ENCODE measurements at regions not wholly inside any gene's neighbourhood (a gene's known extent, or its start where the extent isn't known, plus 50 kb on each side); places are given as distances from the start of the nearest gene placed in this dataset.

DNA sequence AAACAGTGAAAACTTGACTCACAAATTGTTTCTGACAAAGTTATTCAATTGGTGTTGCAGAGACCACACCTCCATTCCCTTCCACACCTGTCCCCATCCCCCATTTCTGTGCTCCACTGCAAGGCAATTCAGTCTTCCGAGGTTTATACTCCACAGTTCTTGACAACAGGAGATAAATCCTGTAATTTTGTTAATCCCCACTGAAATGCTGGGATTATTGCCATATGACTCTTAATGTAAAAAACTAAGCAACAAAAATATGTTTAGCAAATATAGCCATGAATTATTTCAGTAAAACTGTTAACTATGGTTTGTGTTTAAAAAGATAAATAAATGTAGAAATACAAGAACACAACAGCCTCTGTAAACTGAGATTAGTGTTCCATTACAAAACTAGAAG is 170.1 kb upstream of the SEMA3D start:
- no peaks in the 10 kb centered on the region for H3K36me3 Mint-ChIP-seq (ENCODE audit: insufficient read depth)
- peaks cover 2% of the 10 kb centered on the region for H3K4me1 Mint-ChIP-seq (ENCODE audit: low read depth)
- DNase-seq (ENCODE audit: low spot score, unreplicated experiment), result no peak
- H3K4me3 Mint-ChIP-seq (ENCODE audit: low read depth), result no peak overlapping the region
- H3K27me3 Mint-ChIP-seq, result no peaks in the 10 kb centered on the region
- peaks cover 11% of the 10 kb centered on the region for H3K9me3 Mint-ChIP-seq (ENCODE audit: low read depth)
- H3K27ac Mint-ChIP-seq, result no peak overlapping the region
- TF ChIP-seq, protein P1, sequence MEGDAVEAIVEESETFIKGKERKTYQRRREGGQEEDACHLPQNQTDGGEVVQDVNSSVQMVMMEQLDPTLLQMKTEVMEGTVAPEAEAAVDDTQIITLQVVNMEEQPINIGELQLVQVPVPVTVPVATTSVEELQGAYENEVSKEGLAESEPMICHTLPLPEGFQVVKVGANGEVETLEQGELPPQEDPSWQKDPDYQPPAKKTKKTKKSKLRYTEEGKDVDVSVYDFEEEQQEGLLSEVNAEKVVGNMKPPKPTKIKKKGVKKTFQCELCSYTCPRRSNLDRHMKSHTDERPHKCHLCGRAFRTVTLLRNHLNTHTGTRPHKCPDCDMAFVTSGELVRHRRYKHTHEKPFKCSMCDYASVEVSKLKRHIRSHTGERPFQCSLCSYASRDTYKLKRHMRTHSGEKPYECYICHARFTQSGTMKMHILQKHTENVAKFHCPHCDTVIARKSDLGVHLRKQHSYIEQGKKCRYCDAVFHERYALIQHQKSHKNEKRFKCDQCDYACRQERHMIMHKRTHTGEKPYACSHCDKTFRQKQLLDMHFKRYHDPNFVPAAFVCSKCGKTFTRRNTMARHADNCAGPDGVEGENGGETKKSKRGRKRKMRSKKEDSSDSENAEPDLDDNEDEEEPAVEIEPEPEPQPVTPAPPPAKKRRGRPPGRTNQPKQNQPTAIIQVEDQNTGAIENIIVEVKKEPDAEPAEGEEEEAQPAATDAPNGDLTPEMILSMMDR (IDR thresholded peaks at IDR 0.05; ENCODE audit: unreplicated experiment), result no peak

DNA sequence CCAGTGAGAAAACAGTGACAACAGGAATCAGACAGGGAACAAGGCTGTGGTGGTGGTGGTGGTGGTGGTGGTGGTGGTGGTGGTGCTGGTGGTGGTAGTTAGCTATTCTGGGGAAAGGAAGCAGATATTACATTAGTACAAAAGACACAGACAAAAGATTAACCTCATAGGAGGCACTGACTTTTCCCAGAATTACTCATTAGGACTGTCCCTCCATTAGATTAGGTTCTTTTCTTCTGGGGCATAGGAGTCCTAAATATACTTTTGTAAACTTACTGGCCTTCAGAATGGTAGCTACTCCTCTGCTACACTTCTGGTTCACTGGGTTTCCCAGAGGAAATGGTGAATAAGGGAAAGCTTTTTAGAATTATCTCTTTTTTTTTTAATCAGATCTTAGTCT is 156.6 kb upstream of the SEMA3D start:
- Mint-ChIP-seq H3K27me3 (no peaks in the 10 kb centered on the region), H3K9me3 (ENCODE audit: low read depth) (no peaks in the 10 kb centered on the region), H3K36me3 (ENCODE audit: insufficient read depth) (no peaks in the 10 kb centered on the region), H3K4me3 (ENCODE audit: low read depth) (no peak overlapping the region), H3K4me1 (ENCODE audit: low read depth) (peaks cover 5% of the 10 kb centered on the region), H3K27ac (no peak overlapping the region)
- DNase-seq (ENCODE audit: low spot score, unreplicated experiment), result no peak
- TF ChIP-seq, protein P1 (IDR thresholded peaks at IDR 0.05; ENCODE audit: unreplicated experiment), result no peak

DNA sequence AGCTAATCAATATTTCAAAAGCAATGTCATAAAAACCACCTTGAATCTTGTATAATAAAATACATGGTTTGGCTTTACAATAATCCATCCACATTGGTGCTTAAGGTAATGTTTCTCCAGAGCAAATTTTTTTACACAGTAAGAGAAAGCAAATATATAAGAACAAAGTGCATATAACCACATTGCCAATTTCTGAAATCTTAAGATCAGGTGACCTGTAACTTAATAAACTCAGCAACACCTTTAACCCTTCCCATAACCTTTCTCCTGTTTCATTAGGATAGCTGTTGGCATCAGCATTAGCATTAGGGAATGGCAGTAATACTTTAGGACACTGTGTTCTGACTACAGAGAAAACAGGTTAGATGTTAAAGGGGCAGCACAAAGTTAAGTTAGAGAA is 155.9 kb upstream of the SEMA3D start:
- TF ChIP-seq, protein P1 (IDR thresholded peaks at IDR 0.05; ENCODE audit: unreplicated experiment), result no peak

DNA sequence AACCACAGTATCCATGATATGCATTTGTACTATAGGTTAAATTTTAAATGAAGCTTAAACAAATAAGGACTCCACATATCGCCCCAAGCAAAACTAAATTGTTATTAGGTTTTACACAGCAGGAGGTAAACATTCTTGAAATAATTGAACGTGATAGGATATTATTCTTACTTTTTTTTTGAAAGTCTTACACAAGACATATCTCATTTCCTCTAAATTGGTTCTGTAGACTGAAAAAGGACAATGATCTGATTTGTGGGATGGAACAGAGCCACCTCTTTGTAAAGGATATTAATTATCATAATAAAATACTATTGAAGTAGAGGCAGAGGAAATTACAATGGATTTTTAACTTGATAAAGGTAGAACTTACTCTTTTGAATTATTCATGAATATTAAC is 155.1 kb upstream of the SEMA3D start:
- H3K27me3 Mint-ChIP-seq, result no peaks in the 10 kb centered on the region
- DNase-seq (ENCODE audit: low spot score, unreplicated experiment), result no peak

More for the DNA sequence above, 155.9 kb upstream of the SEMA3D start:
- Mint-ChIP-seq H3K27me3 (no peaks in the 10 kb centered on the region), H3K36me3 (ENCODE audit: insufficient read depth) (no peaks in the 10 kb centered on the region), H3K4me1 (ENCODE audit: low read depth) (peaks cover 5% of the 10 kb centered on the region), H3K27ac (no peak overlapping the region), H3K4me3 (ENCODE audit: low read depth) (no peak overlapping the region), H3K9me3 (ENCODE audit: low read depth) (no peaks in the 10 kb centered on the region)
- DNase-seq (ENCODE audit: low spot score, unreplicated experiment), result no peak

DNA sequence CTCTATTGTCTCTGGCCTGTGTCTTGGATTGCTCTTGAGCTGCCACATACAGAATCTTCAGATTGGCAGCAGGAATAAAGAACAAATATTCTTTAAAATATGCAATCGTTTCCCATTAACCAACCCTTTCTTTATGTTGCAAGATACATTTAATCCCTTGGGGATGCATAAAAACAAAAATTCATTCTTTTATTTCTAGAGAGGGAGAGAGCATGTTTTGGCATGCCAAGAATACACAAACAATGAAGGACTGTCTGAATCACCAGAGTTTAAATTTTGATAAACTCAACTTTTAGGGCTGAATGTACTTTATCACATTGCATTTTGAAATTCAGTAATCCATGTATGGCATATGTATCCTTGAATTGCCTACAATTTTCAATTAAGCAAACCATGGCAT is 154.3 kb upstream of the SEMA3D start:
- Mint-ChIP-seq H3K36me3 (ENCODE audit: insufficient read depth) (no peaks in the 10 kb centered on the region), H3K4me1 (ENCODE audit: low read depth) (peaks cover 5% of the 10 kb centered on the region), H3K9me3 (ENCODE audit: low read depth) (no peaks in the 10 kb centered on the region), H3K27ac (no peak overlapping the region), H3K27me3 (no peaks in the 10 kb centered on the region), H3K4me3 (ENCODE audit: low read depth) (no peak overlapping the region)
- DNase-seq (ENCODE audit: low spot score, unreplicated experiment), result no peak
- TF ChIP-seq, protein P1 (IDR thresholded peaks at IDR 0.05; ENCODE audit: unreplicated experiment), result no peak

More for the DNA sequence above, 155.1 kb upstream of the SEMA3D start:
- Mint-ChIP-seq H3K27ac (no peak overlapping the region), H3K4me1 (ENCODE audit: low read depth) (peaks cover 5% of the 10 kb centered on the region), H3K36me3 (ENCODE audit: insufficient read depth) (no peaks in the 10 kb centered on the region), H3K9me3 (ENCODE audit: low read depth) (no peaks in the 10 kb centered on the region), H3K4me3 (ENCODE audit: low read depth) (no peak overlapping the region)
- TF ChIP-seq, protein P1 (IDR thresholded peaks at IDR 0.05; ENCODE audit: unreplicated experiment), result no peak
